ENCODE measurements at regions not wholly inside any gene's neighbourhood (a gene's known extent, or its start where the extent isn't known, plus 50 kb on each side); places are given as distances from the start of the nearest gene placed in this dataset.

GRCh38 chr3:35562141-35562540 is 77.2 kb upstream of the ARPP21 start:
- TF ChIP-seq POLR2A (IDR thresholded peaks at IDR 0.05; ENCODE audit: low read depth, low read length) (no peak), POLR2AphosphoS5 (IDR thresholded peaks at IDR 0.05; ENCODE audit: low read depth, low read length) (no peak)

Measured in GM12892 (cell line).